ENCODE measurements at regions not wholly inside any gene's neighbourhood (a gene's known extent, or its start where the extent isn't known, plus 50 kb on each side); places are given as distances from the start of the nearest gene placed in this dataset.

- Histone ChIP-seq H3K27me3 (ENCODE audit: low read depth) (no peaks in the 10 kb centered on the region), H3K9me3 (no peaks in the 10 kb centered on the region), H3K4me1 (no peaks in the 10 kb centered on the region), H3K27ac (no peak overlapping the region), H3K4me3 (no peak overlapping the region), H3K36me3 (no peaks in the 10 kb centered on the region)
- intact Hi-C loops (cut with DNase I): no loop called here
- ATAC-seq: no peak
- TF ChIP-seq, protein P1, sequence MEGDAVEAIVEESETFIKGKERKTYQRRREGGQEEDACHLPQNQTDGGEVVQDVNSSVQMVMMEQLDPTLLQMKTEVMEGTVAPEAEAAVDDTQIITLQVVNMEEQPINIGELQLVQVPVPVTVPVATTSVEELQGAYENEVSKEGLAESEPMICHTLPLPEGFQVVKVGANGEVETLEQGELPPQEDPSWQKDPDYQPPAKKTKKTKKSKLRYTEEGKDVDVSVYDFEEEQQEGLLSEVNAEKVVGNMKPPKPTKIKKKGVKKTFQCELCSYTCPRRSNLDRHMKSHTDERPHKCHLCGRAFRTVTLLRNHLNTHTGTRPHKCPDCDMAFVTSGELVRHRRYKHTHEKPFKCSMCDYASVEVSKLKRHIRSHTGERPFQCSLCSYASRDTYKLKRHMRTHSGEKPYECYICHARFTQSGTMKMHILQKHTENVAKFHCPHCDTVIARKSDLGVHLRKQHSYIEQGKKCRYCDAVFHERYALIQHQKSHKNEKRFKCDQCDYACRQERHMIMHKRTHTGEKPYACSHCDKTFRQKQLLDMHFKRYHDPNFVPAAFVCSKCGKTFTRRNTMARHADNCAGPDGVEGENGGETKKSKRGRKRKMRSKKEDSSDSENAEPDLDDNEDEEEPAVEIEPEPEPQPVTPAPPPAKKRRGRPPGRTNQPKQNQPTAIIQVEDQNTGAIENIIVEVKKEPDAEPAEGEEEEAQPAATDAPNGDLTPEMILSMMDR (IDR thresholded peaks at IDR 0.05): no peak
- DNase-seq: no peak
These were observed 125.5 kb upstream of the GIMD1 start for GRCh38 chr4:106494066-106494465.

DNA sequence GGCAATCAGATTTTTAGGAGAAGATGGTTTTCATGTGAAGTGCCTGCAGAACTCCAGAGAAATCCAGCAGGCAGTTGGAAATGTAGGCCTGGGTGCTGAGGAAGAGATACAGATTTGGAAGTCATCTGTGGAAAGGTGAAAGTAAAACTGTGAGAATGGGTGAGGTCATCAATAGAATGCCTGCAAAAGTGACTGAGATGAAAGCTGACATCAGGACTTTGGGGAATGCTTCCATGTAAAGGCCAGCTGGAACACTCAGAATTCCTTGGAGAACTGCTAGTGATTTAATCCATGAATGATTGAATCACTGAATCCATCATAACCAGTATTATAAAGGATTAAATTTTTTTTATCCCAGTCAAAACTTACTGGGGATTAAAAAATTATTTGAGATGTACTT, 124.5 kb upstream of the GIMD1 start:
- ATAC-seq (no peak), DNase-seq (no peak)
- Histone ChIP-seq H3K27ac (no peak overlapping the region), H3K27me3 (ENCODE audit: low read depth) (no peaks in the 10 kb centered on the region), H3K4me3 (no peak overlapping the region), H3K36me3 (no peaks in the 10 kb centered on the region), H3K9me3 (no peaks in the 10 kb centered on the region), H3K4me1 (no peaks in the 10 kb centered on the region)
- TF ChIP-seq, protein P1 (IDR thresholded peaks at IDR 0.05): no peak
- intact Hi-C loops (cut with DNase I): no loop called here

DNA sequence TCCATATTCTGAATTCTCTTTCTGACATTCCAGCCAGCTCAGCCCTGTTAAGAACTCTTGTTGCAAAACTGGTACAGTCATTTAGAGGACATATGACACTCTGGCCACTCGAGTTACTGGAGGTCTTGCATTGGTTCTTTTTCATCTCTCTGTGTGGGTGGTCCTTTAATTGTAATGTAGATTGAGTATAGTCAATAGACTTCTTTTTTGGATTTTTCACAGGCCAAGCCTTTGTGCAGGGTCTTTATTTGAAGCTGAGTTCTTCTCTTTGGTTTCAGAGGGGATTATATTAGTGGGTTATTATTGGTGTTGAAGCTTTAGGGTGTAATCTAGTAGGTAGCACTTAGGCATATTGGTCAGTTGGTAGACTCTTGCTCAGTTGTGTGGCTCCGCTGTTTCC, 118.0 kb upstream of the GIMD1 start:
- TF ChIP-seq, protein P1 (IDR thresholded peaks at IDR 0.05): no peak
- no peak for DNase-seq

GRCh38 chr4:106481801-106482200, 113.2 kb upstream of the GIMD1 start:
- no peaks in the 10 kb centered on the region for H3K27me3 ChIP-seq (ENCODE audit: low read depth)
- H3K36me3 ChIP-seq: no peaks in the 10 kb centered on the region
- H3K9me3 ChIP-seq: no peaks in the 10 kb centered on the region
- H3K27ac ChIP-seq: no peak overlapping the region
- H3K4me3 ChIP-seq: no peak overlapping the region
- TF ChIP-seq, protein P1 (IDR thresholded peaks at IDR 0.05): no peak
- ATAC-seq (no peak), DNase-seq (no peak)
- H3K4me1 ChIP-seq: no peaks in the 10 kb centered on the region
- intact Hi-C loops (cut with DNase I): no loop called here

More for the DNA sequence above, 118.0 kb upstream of the GIMD1 start:
- H3K36me3 ChIP-seq: no peaks in the 10 kb centered on the region
- no peak overlapping the region for H3K4me3 ChIP-seq
- no peak for ATAC-seq
- H3K27me3 ChIP-seq (ENCODE audit: low read depth): no peaks in the 10 kb centered on the region
- no peaks in the 10 kb centered on the region for H3K4me1 ChIP-seq
- no peaks in the 10 kb centered on the region for H3K9me3 ChIP-seq
- intact Hi-C loops (cut with DNase I): no loop called here
- no peak overlapping the region for H3K27ac ChIP-seq

- intact Hi-C loops (cut with DNase I): no loop called here
- no peak for DNase-seq
- no peak for ATAC-seq
- Histone ChIP-seq H3K4me1 (no peaks in the 10 kb centered on the region), H3K9me3 (no peaks in the 10 kb centered on the region), H3K27me3 (ENCODE audit: low read depth) (no peaks in the 10 kb centered on the region), H3K36me3 (no peaks in the 10 kb centered on the region), H3K4me3 (no peak overlapping the region), H3K27ac (no peak overlapping the region)
- TF ChIP-seq, protein P1 (IDR thresholded peaks at IDR 0.05): no peak
These were observed 109.6 kb upstream of the GIMD1 start for GRCh38 chr4:106478152-106478551.

GRCh38 chr4:106476741-106477140, 108.2 kb upstream of the GIMD1 start:
- ATAC-seq: no peak
- TF ChIP-seq, protein P1 (IDR thresholded peaks at IDR 0.05): no peak
- intact Hi-C loops (cut with DNase I): no loop called here

More at GRCh38 chr4:106476741-106477140, 108.2 kb upstream of the GIMD1 start:
- no peak overlapping the region for H3K27ac ChIP-seq
- H3K36me3 ChIP-seq: no peaks in the 10 kb centered on the region
- H3K4me3 ChIP-seq: no peak overlapping the region
- no peaks in the 10 kb centered on the region for H3K27me3 ChIP-seq (ENCODE audit: low read depth)
- H3K9me3 ChIP-seq: no peaks in the 10 kb centered on the region
- no peaks in the 10 kb centered on the region for H3K4me1 ChIP-seq
- DNase-seq: no peak
